ENCODE measurements at regions not wholly inside any gene's neighbourhood (a gene's known extent, or its start where the extent isn't known, plus 50 kb on each side); places are given as distances from the start of the nearest gene placed in this dataset.

- no peak for DNase-seq
Measured at GRCh38 chr15:39156646-39157250, 424.1 kb upstream of the THBS1 start.

DNA sequence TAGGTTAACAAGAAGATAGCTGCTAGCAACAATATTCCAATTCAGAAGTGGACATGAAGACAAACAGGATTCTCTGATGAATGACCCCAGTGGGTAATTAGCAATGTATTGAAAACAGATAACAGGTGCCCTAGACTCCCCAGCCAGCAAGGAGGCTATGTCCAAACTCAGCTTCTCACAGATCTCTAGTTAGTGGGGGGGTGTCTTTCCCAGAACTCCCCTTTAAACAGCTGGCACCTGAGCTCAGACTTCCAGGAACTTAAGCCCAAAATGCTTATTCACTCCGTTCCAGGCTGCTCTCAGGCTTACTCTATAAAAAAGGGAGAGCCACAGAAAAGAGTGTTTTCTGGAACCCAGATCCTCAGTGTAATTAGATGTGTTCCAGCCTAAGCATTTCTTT lies 423.0 kb upstream of the THBS1 start:
- no peak for DNase-seq

- no peak for DNase-seq
Measured at GRCh38 chr15:39159833-39160232, 421.0 kb upstream of the THBS1 start.

DNA sequence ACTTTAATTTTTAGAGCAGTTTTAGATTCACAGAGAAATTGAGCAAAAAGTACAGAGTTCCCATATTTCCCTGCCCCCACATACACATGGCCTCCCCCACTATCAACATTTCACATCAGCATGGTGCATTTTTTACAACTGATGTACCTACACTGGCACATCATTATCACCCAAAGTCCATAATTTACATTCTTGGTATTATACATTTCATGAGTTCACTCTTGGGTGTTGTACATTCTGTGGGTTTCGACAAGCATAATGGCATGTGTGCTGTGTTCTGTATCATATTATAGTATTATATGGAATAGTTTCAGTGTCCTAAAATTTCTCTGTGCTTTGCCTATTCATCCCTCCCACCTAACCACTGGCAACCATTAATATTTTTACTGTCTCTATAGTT lies 419.8 kb upstream of the THBS1 start:
- DNase-seq: no peak

DNA sequence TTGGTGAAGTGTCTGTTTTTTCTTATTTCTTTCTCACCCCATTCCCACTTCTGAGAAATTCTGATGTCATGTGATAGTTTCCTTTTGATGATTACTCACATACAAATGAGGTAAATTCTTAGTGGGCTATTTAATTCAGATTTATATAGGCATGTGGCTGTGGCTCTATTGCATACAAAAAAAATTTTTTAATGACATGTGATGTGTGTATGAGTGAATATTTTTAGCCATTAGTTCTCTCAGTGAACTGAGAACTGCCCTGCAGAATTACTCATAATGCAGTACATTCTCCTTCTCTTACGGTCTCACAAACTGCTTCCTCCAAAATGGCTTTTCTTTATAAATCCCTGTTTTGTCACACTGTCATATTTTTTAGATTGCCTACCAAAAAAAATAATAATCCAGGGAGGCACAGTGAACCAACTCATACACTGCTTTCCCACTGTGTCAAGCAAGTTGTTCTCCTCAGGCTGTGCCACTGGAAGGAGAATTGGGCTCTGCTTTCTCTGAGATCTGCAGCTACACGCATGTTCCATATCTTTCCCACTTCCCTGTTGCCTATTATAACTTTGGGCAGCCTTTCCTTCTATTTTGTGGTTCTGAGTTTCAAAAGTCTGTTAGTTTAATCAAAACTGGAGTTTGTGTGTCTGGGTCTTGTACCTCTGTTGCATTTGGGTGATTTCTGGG lies 415.7 kb upstream of the THBS1 start:
- no peak for DNase-seq

GRCh38 chr15:39167164-39168058 lies 413.5 kb upstream of the THBS1 start:
- no peak for DNase-seq

DNA sequence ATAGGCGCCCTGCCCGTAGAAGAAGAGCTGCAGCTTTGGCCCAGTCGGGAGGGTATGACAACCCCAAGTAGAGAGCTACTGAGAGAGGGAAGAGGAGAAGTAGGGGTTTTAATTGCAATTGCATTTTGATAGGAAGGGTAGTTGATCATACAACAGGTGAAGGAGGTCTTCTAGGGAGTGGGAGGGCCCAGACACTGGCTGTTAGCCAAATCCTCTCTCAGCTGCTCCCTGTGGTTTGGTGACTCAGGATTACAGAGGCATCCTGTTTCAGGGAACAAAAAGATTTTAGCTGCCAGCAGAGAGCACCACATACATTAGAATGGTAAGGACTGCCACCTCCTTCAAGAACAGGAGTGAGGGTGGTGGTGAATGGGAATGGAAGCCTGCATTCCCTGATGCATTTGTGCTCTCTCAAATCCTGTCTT lies 408.9 kb upstream of the THBS1 start:
- DNase-seq: peak; percentile 61

GRCh38 chr15:39172380-39173281 lies 408.2 kb upstream of the THBS1 start:
- DNase-seq: no peak

GRCh38 chr15:39173426-39173825 lies 407.5 kb upstream of the THBS1 start:
- DNase-seq: no peak

- no peak for DNase-seq
Measured at GRCh38 chr15:39174332-39174731, 406.5 kb upstream of the THBS1 start.

- DNase-seq: no peak
Measured at GRCh38 chr15:39176030-39176429, 404.8 kb upstream of the THBS1 start.

- no peak for DNase-seq
Measured at GRCh38 chr15:39177561-39177960, 403.3 kb upstream of the THBS1 start.

- no peak for DNase-seq
Measured at GRCh38 chr15:39180030-39180429, 400.8 kb upstream of the THBS1 start.

DNA sequence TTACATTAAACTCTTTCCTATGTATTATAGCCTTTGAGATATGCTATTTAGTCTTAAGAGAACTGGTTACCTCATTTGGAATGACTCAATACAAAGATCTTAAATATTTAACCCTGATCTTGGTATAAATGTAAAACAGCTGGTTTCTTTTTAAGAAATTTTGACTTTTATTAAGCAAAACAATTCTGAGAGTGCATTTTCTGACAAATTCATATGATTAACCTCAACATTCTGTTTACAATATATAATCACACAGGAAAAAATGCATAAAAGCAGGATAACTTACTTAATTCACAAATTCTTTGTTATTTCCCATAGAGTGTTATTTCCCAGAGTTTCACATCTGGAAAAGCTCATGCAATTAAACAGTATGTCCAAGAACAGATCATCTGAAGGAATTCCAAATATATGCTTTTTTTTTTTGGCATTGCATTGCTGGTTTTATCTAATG lies 400.4 kb upstream of the THBS1 start:
- DNase-seq: peak; percentile 59

GRCh38 chr15:39181056-39181747 lies 399.7 kb upstream of the THBS1 start:
- no peak for DNase-seq

GRCh38 chr15:39181940-39182339 lies 398.9 kb upstream of the THBS1 start:
- DNase-seq: no peak

DNA sequence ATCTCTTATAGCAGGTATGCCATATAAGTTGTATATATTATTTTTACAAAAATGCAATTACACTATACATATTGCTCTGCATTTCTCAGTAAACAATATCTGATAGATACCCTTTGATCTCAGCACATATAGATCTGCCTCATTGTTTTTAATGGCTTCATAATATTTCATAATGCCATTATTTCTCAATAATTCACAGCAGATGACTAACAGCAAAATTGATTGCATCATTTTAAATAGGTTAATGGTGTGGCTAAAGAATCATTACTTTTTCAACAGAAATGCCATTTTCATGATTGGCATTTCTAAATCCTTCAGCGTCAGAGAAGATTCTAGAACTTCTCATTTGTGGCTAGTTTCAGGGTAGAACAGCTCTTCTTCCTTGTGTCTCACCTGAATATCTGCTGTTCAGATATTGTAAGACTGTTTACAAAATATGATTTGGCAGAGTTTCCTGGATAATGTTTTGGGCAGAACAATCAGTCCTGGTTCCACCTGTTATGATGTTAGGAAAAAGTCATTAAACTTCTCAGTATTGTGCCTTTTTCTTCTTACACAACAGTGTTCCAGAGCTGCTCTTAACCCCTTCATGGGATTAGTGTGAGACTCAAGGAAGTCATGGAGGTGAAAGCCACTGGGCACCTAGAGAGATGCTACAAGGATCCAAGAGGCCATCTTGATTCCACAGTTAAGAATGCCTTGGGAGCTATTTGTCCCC lies 397.6 kb upstream of the THBS1 start:
- DNase-seq: no peak

DNA sequence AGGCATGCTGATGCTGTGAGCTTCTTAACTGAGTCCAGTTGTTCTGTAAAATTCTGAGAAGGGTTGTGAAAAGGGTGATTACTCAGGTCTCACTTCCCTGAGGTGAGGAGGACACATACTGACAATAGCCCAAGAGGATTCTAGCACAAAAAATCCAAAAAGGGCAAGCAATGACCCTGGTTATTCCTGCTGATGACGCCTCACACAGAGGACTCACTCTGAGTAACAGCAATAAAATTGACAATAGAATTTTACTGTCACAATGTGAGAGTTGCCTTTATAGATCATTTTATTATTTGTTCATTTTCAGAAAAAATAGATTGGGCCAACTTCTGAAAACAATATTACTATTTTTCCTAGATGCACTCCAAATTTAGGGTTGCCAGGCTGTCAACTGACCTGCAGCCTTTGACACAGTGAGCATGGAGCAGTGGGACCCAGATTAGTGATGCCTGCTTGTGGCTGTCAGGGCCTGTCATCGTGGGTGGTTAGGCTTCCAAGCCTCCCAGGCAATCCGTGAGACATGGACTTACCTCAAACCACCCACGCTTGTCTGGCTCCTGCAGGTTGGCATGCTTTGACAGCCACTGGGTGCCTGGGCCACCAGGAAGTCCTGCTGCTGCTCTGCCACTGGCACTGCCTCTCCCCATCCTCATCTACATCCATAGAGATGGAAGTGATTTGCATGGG lies 396.0 kb upstream of the THBS1 start:
- DNase-seq: no peak

- no peak for DNase-seq
Measured at GRCh38 chr15:39188314-39188713, 392.6 kb upstream of the THBS1 start.

DNA sequence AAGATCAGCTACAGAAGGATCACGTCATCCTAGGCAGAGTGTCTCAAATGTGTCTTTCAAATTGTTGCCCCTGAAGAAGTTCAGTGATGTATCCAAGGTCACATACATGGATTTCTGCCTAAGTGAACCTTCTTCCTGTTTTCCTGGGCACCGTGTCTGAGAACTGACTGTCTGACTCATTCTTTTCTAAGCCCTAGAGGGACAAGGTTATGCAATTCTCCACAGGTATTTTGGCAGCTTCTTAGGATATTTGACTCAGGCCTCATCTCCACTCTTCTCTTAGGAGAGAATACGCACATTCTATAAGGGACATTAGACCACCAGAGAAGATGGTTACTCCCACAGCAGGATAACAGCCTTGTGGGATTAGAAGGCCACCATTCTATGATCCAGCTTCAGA lies 391.9 kb upstream of the THBS1 start:
- DNase-seq: no peak
